Body of pancreas (tissue), 4 donors: ENCODE measurements at regions not wholly inside any gene's neighbourhood (a gene's known extent, or its start where the extent isn't known, plus 50 kb on each side); places are given as distances from the start of the nearest gene placed in this dataset.

Source experiments
- ATAC-seq: fragments of 150-250 bp; one replicate; pipeline ENCODE4 v1.9.1; 2016
- DNase-seq, 4 donors: peaks; one replicate each; pipeline ENCODE4 v3.0.0-alpha.2; 2019
- H3K27ac ChIP-seq, 4 donors: fragments of 200-600 bp; sonication (generic); 1 replicate in 3 of 4; 2 replicates in 1 of 4; pipeline versions ENCODE4 v1.5.1 to v1.6.1; 2016 to 2019; ENCODE audit warnings: mild to moderate bottlenecking in 1 of 4, mixed read lengths in 1 of 4, moderate library complexity in 1 of 4
- H3K27me3 ChIP-seq, 2 donors: fragments of 200-600 bp; sonication (generic); one replicate each; pipeline ENCODE4 v1.6.0; 2016; ENCODE audit warnings: mild to moderate bottlenecking in 1 of 2
- H3K36me3 ChIP-seq, 2 donors: fragments of 200-600 bp; sonication (generic); replicated peaks in 1 of 2; 2 replicates each; pipeline ENCODE4 v1.5.1; 2016; ENCODE audit warnings: low read depth in 2 of 2; ENCODE audit not compliant: insufficient read depth in 1 of 2
- H3K4me1 ChIP-seq: fragments of 200-600 bp; sonication (generic); one replicate; pipeline ENCODE4 v1.6.0; 2016
- H3K4me3 ChIP-seq, 2 donors: fragments of 200-600 bp; sonication (generic); 1 replicate in 1 of 2; 2 replicates in 1 of 2; pipeline ENCODE4 v1.5.1; 2016 to 2019
- H3K9me3 ChIP-seq, 3 donors: fragments of 200-600 bp; sonication (generic); 1 replicate in 2 of 3; 2 replicates in 1 of 3; pipeline ENCODE4 v1.5.1; 2016
- POLR2A ChIP-seq, 3 donors: fragments of 450-650 bp; IDR thresholded peaks; one replicate each; pipeline ENCODE4 v1.6.1; 2016; ENCODE audit warnings: antibody characterized with exemption in 3 of 3, mild to moderate bottlenecking in 2 of 3
- WGBS, 2 donors: methylation state at CpG; one replicate each; pipeline ENCODE4 v1.1.5; 2017; 5-methylcytosine and 5-hydroxymethylcytosine counted together
- intact Hi-C: fragments of 100-400 bp; cut with DNase I; formaldehyde crosslinking; loops from one replicate; pipeline ENCODE4 v1.15.1; 2023
- TF ChIP-seq, protein P1 (sequence below), 7 experiments: fragments of 450-650 bp in 4 of 7; fragments of 200-600 bp in 3 of 7; sonication (generic) in 3 of 7; IDR thresholded peaks; one replicate each; pipeline ENCODE4 v1.5.1; 2016 to 2019; ENCODE audit warnings: antibody characterized with exemption in 7 of 7

DNA sequence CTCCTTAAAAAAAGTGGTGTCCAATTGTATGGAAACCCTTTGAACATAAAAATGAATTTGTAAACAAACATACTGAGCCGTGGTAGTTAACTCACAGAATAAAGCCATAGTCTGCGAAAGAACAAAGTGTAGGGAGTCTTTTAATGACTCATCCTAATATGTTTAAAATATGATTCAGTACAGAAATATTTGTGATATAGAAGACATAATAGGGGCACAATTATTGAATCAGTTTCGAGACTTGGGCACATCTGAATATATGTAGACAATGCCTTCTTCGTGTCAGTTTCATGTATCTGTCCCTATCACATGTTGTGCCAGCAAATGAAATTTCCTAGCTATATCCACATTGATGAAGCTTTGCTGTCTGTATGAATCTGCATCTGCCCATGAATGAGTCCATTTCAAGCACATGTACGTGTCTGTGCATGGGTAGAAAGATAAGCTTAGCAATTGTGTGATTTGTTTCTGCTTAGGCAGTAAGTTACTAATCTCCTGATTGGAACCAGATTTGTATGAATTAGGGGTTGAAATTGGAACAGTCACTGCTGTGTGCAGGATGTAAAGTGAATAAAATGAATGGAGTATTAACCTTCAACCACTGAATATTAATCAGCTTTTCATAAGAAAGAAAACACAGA, 112.5 kb upstream of the SOX9 start:
- Histone ChIP-seq H3K4me1 (no peaks in the 10 kb centered on the region), H3K4me3 (no peak overlapping the region), H3K27me3 (no peaks in the 10 kb centered on the region), H3K27ac (no peak overlapping the region), H3K9me3 (no peaks in the 10 kb centered on the region), H3K36me3 (no peaks in the 10 kb centered on the region)
- no peak for DNase-seq
- no peak for ATAC-seq
- no peak for TF ChIP-seq POLR2A (IDR thresholded peaks at IDR 0.05)
- TF ChIP-seq, protein P1, sequence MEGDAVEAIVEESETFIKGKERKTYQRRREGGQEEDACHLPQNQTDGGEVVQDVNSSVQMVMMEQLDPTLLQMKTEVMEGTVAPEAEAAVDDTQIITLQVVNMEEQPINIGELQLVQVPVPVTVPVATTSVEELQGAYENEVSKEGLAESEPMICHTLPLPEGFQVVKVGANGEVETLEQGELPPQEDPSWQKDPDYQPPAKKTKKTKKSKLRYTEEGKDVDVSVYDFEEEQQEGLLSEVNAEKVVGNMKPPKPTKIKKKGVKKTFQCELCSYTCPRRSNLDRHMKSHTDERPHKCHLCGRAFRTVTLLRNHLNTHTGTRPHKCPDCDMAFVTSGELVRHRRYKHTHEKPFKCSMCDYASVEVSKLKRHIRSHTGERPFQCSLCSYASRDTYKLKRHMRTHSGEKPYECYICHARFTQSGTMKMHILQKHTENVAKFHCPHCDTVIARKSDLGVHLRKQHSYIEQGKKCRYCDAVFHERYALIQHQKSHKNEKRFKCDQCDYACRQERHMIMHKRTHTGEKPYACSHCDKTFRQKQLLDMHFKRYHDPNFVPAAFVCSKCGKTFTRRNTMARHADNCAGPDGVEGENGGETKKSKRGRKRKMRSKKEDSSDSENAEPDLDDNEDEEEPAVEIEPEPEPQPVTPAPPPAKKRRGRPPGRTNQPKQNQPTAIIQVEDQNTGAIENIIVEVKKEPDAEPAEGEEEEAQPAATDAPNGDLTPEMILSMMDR (IDR thresholded peaks at IDR 0.05), result no peak
- intact Hi-C loops, result no loop called here
- WGBS, 2 donors, result 77 to 78% methylated on average over 5 of the region's 5 CpGs

DNA sequence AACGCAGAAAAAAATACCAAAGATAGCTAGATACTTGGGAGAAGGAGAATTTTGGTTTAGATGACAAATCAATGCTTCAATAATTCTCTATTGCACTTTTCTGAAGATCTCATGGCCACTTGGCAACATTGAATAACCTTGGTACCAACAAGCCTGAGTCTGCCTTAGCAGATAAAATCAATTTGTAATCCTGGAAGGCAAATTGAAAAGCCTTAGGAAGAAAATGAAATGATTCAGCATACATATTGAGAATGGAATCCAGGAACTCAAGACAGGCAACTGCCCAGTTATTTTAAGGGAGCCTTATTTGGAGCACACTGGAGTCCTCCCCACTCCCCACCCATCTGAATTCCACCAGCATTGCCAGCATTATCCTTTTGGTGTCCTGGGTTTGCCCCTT, 109.3 kb upstream of the SOX9 start:
- WGBS, 2 donors, result 83 to 97% methylated on average over 1 of the region's 1 CpG
- Histone ChIP-seq H3K4me3 (no peak overlapping the region), H3K9me3 (no peaks in the 10 kb centered on the region), H3K27ac (no peak overlapping the region), H3K27me3 (no peaks in the 10 kb centered on the region), H3K36me3 (no peaks in the 10 kb centered on the region), H3K4me1 (no peaks in the 10 kb centered on the region)
- no peak for ATAC-seq
- no peak for TF ChIP-seq POLR2A (IDR thresholded peaks at IDR 0.05)
- TF ChIP-seq, protein P1 (IDR thresholded peaks at IDR 0.05), result no peak
- no peak for DNase-seq
- intact Hi-C loops, result no loop called here

DNA sequence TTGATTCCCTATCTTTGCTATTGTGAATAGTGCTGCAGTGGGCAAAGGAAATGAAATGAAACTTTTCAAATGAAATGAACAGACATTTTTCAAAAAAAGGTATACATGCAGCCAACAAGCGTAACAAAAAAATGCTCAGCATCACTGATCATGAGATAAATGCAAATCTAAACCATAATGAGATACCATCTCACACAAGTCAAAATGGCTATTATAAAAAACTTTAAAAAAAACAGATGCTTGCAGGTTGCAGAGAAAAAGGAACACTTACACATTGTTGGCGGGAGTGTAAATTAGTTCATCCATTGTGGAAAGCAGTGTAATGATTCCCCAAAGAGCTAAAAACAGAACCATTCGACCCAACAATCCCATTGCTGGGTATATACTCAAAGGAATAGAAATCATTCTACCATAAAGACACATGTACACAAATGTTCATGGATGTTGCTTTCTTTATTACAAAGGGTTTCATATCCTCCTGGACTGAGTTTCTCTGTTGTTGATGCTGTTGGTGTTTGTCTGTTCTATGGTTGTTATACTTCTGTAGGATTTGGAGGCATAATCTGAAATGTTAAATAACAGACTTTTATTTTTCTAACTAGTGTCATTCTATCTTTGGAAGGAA, 99.3 kb upstream of the SOX9 start:
- Histone ChIP-seq H3K27ac (no peak overlapping the region), H3K4me3 (no peak overlapping the region), H3K4me1 (no peaks in the 10 kb centered on the region), H3K27me3 (peaks cover 0 to 5% of the 10 kb centered on the region in 2 donors), H3K9me3 (no peaks in the 10 kb centered on the region), H3K36me3 (no peaks in the 10 kb centered on the region)
- intact Hi-C loops, result no loop called here
- no peak for ATAC-seq
- 80 to 82% methylated on average over 3 of the region's 3 CpGs for WGBS, 2 donors
- TF ChIP-seq POLR2A (IDR thresholded peaks at IDR 0.05), result no peak
- TF ChIP-seq, protein P1 (IDR thresholded peaks at IDR 0.05), result no peak
- no peak for DNase-seq

DNA sequence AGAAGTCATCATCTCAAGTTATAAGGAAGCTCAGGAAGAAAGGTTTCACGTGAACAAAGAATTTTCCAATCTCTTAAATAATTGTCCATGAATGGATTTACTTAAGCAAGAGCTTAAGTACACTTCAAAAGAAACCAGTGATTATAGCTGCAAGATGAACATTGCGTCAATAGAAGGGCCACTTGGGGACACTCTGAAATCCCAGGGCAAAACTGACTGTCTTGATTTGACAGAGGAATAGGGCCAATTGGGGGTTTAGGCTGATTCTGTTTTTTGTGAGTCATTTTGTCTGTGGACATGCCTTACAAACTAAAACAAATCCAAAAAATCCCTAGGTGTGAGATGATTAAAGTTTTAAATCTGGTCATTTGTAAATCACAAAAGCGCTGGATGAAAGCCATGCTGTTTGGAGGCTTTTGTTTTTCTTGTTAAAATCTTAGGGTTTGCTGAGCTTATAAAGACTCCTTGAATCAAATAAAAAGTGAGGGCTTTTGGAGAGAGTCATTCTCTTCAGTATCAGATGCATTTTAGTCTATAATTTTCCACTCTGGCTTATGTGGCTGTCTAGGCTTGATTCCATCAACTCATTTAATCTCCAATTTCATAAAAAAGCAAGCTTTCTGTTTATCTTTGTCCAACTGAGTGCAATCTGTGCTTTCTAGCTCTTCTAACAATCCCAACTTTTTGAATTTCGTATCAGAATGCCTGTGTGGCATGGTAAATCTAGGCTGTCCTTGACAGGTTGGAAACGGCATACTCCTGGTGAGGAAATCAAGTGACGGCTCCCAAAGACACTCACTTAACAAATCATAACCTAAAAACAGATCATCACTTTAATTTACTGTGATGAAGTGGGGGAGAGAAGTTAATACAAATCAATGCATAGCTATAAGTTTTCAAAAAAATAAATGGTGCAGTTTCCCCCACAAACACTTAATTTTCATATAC, 98.2 kb upstream of the SOX9 start:
- intact Hi-C loops, result no loop called here
- no peak for TF ChIP-seq POLR2A (IDR thresholded peaks at IDR 0.05)
- TF ChIP-seq, protein P1 (IDR thresholded peaks at IDR 0.05), result no peak
- H3K4me3 ChIP-seq, result no peak overlapping the region
- H3K27ac ChIP-seq, result no peak overlapping the region
- H3K36me3 ChIP-seq, result no peaks in the 10 kb centered on the region
- WGBS, 2 donors, result 88 to 89% methylated on average over 6 of the region's 6 CpGs
- DNase-seq, result no peak
- ATAC-seq, result no peak
- H3K9me3 ChIP-seq, result no peaks in the 10 kb centered on the region
- H3K27me3 ChIP-seq, result peaks cover 0 to 5% of the 10 kb centered on the region in 2 donors
- H3K4me1 ChIP-seq, result no peaks in the 10 kb centered on the region
